Retinal pigment epithelial cell (primary cell): ENCODE measurements at regions not wholly inside any gene's neighbourhood (a gene's known extent, or its start where the extent isn't known, plus 50 kb on each side); places are given as distances from the start of the nearest gene placed in this dataset.

ENCODE experiments used
- DNase-seq: peaks from one replicate; pipeline ENCODE4 v3.0.0-alpha.2; 2010; ENCODE audit warnings: low read depth
- H3K4me3 ChIP-seq: 2 replicates; pipeline ENCODE4 v1.5.1; 2011; ENCODE audit warnings: mild to moderate bottlenecking, low read length, control low read depth, moderate library complexity
- CTCF ChIP-seq: conservative IDR thresholded peaks from 2 replicates; pipeline ENCODE4 v1.5.1; 2011; ENCODE audit warnings: low read depth, low read length, control low read depth, inconsistent platforms

GRCh38 chrX:43121637-43122036 is 343.7 kb upstream of the PPP1R2C start:
- TF ChIP-seq CTCF = no peak
- no peak for DNase-seq

GRCh38 chrX:43139645-43140044 is 361.7 kb upstream of the PPP1R2C start:
- DNase-seq = no peak
- TF ChIP-seq CTCF = no peak
- H3K4me3 ChIP-seq = no peak overlapping the region

More at GRCh38 chrX:43121637-43122036, 343.7 kb upstream of the PPP1R2C start:
- no peak overlapping the region for H3K4me3 ChIP-seq

- no peak overlapping the region for H3K4me3 ChIP-seq
- no peak for TF ChIP-seq CTCF
- no peak for DNase-seq
Observed at GRCh38 chrX:43140582-43140981, 362.6 kb upstream of the PPP1R2C start.

- H3K4me3 ChIP-seq = no peak overlapping the region
- DNase-seq = no peak
- no peak for TF ChIP-seq CTCF
Observed at GRCh38 chrX:43141885-43142284, 363.9 kb upstream of the PPP1R2C start.

GRCh38 chrX:43148305-43148704 is 370.3 kb upstream of the PPP1R2C start:
- H3K4me3 ChIP-seq = no peak overlapping the region
- DNase-seq = no peak
- no peak for TF ChIP-seq CTCF

- no peak for DNase-seq
- no peak overlapping the region for H3K4me3 ChIP-seq
- TF ChIP-seq CTCF = no peak
Observed at GRCh38 chrX:43165343-43165920, 387.5 kb upstream of the PPP1R2C start.

GRCh38 chrX:43166874-43167273 is 388.9 kb upstream of the PPP1R2C start:
- no peak for TF ChIP-seq CTCF
- DNase-seq = no peak
- no peak overlapping the region for H3K4me3 ChIP-seq
